ENCODE measurements at regions not wholly inside any gene's neighbourhood (a gene's known extent, or its start where the extent isn't known, plus 50 kb on each side); places are given as distances from the start of the nearest gene placed in this dataset.

GRCh38 chr6:86118271-86118670 lies 475.6 kb upstream of the SYNCRIP start:
- TF ChIP-seq, protein P1, sequence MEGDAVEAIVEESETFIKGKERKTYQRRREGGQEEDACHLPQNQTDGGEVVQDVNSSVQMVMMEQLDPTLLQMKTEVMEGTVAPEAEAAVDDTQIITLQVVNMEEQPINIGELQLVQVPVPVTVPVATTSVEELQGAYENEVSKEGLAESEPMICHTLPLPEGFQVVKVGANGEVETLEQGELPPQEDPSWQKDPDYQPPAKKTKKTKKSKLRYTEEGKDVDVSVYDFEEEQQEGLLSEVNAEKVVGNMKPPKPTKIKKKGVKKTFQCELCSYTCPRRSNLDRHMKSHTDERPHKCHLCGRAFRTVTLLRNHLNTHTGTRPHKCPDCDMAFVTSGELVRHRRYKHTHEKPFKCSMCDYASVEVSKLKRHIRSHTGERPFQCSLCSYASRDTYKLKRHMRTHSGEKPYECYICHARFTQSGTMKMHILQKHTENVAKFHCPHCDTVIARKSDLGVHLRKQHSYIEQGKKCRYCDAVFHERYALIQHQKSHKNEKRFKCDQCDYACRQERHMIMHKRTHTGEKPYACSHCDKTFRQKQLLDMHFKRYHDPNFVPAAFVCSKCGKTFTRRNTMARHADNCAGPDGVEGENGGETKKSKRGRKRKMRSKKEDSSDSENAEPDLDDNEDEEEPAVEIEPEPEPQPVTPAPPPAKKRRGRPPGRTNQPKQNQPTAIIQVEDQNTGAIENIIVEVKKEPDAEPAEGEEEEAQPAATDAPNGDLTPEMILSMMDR (IDR thresholded peaks at IDR 0.05; ENCODE audit: borderline replicate concordance, extremely low read depth, low read length, poor library complexity, severe bottlenecking): no peak
- TF ChIP-seq EZH2 (IDR thresholded peaks at IDR 0.05; ENCODE audit: borderline replicate concordance, low read depth, low read length, severe bottlenecking): no peak
